ENCODE measurements at regions not wholly inside any gene's neighbourhood (a gene's known extent, or its start where the extent isn't known, plus 50 kb on each side); places are given as distances from the start of the nearest gene placed in this dataset.

- no peak for ATAC-seq
Measured at GRCh38 chr4:177699365-177700213, 257.4 kb upstream of the AGA start.

- no peak for ATAC-seq
Measured at GRCh38 chr4:177706916-177707315, 264.7 kb upstream of the AGA start.

- ATAC-seq: no peak
Measured at GRCh38 chr4:177713454-177713853, 271.2 kb upstream of the AGA start.

- ATAC-seq: no peak
Measured at GRCh38 chr4:177717407-177717806, 275.2 kb upstream of the AGA start.

- ATAC-seq: no peak
Measured at GRCh38 chr4:177718514-177718913, 276.3 kb upstream of the AGA start.

GRCh38 chr4:177726111-177726510, 283.9 kb upstream of the AGA start:
- no peak for ATAC-seq

- no peak for ATAC-seq
Measured at GRCh38 chr4:177728361-177729152, 286.3 kb upstream of the AGA start.

GRCh38 chr4:177729681-177730080, 287.4 kb upstream of the AGA start:
- ATAC-seq: no peak

- ATAC-seq: no peak
Measured at GRCh38 chr4:177737387-177737940, 295.2 kb upstream of the AGA start.

- peak; percentile 46 to 65 for ATAC-seq
Measured at GRCh38 chr4:177740563-177740962, 298.3 kb upstream of the AGA start.

- ATAC-seq: no peak
Measured at GRCh38 chr4:177759729-177760128, 317.5 kb upstream of the AGA start.

- ATAC-seq: no peak
Measured at GRCh38 chr4:177761692-177762091, 319.5 kb upstream of the AGA start.

GRCh38 chr4:177769155-177769554, 326.9 kb upstream of the AGA start:
- ATAC-seq: no peak

- ATAC-seq: no peak
Measured at GRCh38 chr4:177770776-177771175, 328.5 kb upstream of the AGA start.

GRCh38 chr4:177771645-177772044, 329.4 kb upstream of the AGA start:
- ATAC-seq: no peak

GRCh38 chr4:177778623-177779022, 336.4 kb upstream of the AGA start:
- no peak for ATAC-seq

- ATAC-seq: no peak
Measured at GRCh38 chr4:177785000-177785399, 342.8 kb upstream of the AGA start.

GRCh38 chr4:177789610-177790009, 347.4 kb upstream of the AGA start:
- no peak for ATAC-seq

GRCh38 chr4:177791188-177791587, 349.0 kb upstream of the AGA start:
- ATAC-seq: no peak

- no peak for ATAC-seq
Measured at GRCh38 chr4:177796841-177797240, 354.6 kb upstream of the AGA start.

GRCh38 chr4:177798161-177798560, 355.9 kb upstream of the AGA start:
- ATAC-seq: no peak

GRCh38 chr4:177802162-177802561, 359.9 kb upstream of the AGA start:
- no peak for ATAC-seq

GRCh38 chr4:177802661-177803060, 360.4 kb upstream of the AGA start:
- no peak for ATAC-seq

GRCh38 chr4:177803151-177803550, 360.9 kb upstream of the AGA start:
- ATAC-seq: no peak

Data from activated CD4-positive, CD25-positive, alpha-beta regulatory T cell treated with anti-CD3 and anti-CD28 coated beads, Interleukin-2, amount 50 U/mL, for 24 hours (primary cell).